ENCODE measurements at regions not wholly inside any gene's neighbourhood (a gene's known extent, or its start where the extent isn't known, plus 50 kb on each side); places are given as distances from the start of the nearest gene placed in this dataset.

GRCh38 chr2:64818664-64819060 is 164.9 kb upstream of the SERTAD2 start:
- H3K27ac ChIP-seq (ENCODE audit: insufficient read depth, low read depth, low read length) = no peak overlapping the region
- DNase-seq (ENCODE audit: low read depth, low spot score) = no peak
- no peaks in the 10 kb centered on the region for H3K9me1 ChIP-seq (replicated peaks; ENCODE audit: control insufficient read depth, extremely low read depth, insufficient read depth, low read length)
- no peak overlapping the region for H3K4me2 ChIP-seq (ENCODE audit: insufficient read depth, low read length)
- FAIRE-seq = no peak
- dilution Hi-C loops (cut with MboI; ENCODE audit: extremely low pct_ligation_motif_present, low sequenced_read_pairs) (no loop called here), intact Hi-C loops (cut with micrococcal nuclease) (no loop called here)
- H4K20me1 ChIP-seq (replicated peaks; ENCODE audit: control insufficient read depth, extremely low read depth, insufficient read depth, low read length) = no peaks in the 10 kb centered on the region
- H2AFZ ChIP-seq (ENCODE audit: low read depth, low read length) = no peak overlapping the region
- POLR2A ChIA-PET = no interaction called here
- no peak overlapping the region for H3K9ac ChIP-seq (replicated peaks; ENCODE audit: extremely low read depth, insufficient read depth, low read length)
- H3K4me1 ChIP-seq (ENCODE audit: control insufficient read depth, extremely low read depth, insufficient read depth, low read length) = no peaks in the 10 kb centered on the region
- no peaks in the 10 kb centered on the region for H3K27me3 ChIP-seq (ENCODE audit: control insufficient read depth in 2 of 2, insufficient read depth in 2 of 2, low read length in 2 of 2)
- no TSS peak for BruUV-seq (replicated peaks)
- TF ChIP-seq MAX (IDR thresholded peaks at IDR 0.05; ENCODE audit: insufficient read depth, insufficient read length) (no peak), EZH2 (IDR thresholded peaks at IDR 0.05; ENCODE audit: borderline replicate concordance, low read depth, low read length, severe bottlenecking) (no peak), POLR2AphosphoS5 (IDR thresholded peaks at IDR 0.05; ENCODE audit: insufficient read depth, low read depth, low read length) (no peak), FOS (IDR thresholded peaks at IDR 0.05; ENCODE audit: borderline replicate concordance, insufficient read depth, low read length) (no peak), CTCF (IDR thresholded peaks at IDR 0.05; ENCODE audit: extremely low read depth in 1 of 2, insufficient read depth in 1 of 2, low read depth in 1 of 2, low read length in 2 of 2) (no peak), POLR2A (IDR thresholded peaks at IDR 0.05; ENCODE audit: low read depth, low read length) (no peak), MYC (IDR thresholded peaks at IDR 0.05; ENCODE audit: low read depth, low read length) (no peak), GATA2 (IDR thresholded peaks at IDR 0.05; ENCODE audit: insufficient read depth, insufficient read length, low read depth, low read length) (no peak), JUN (IDR thresholded peaks at IDR 0.05; ENCODE audit: borderline replicate concordance, insufficient read depth, insufficient read length, low read depth) (no peak)
- H3K36me3 ChIP-seq (ENCODE audit: control insufficient read depth in 2 of 2, extremely low read depth in 1 of 2, insufficient read depth in 2 of 2, low read length in 2 of 2) = no peaks in the 10 kb centered on the region
- H3K4me3 ChIP-seq (replicated peaks in 1 of 3; ENCODE audit: insufficient read depth in 1 of 3, low read depth in 1 of 3, low read length in 3 of 3) = no peak overlapping the region
- CTCF ChIA-PET = no interaction called here
- H3K9me3 ChIP-seq (replicated peaks; ENCODE audit: control insufficient read depth, insufficient read depth, low read length) = no peaks in the 10 kb centered on the region
- no peaks in the 10 kb centered on the region for H3K79me2 ChIP-seq (ENCODE audit: control insufficient read depth, insufficient read depth, low read length)

All from endothelial cell of umbilical vein (primary cell).